Progenitor cell of endocrine pancreas (in vitro differentiated cells): ENCODE measurements at regions not wholly inside any gene's neighbourhood (a gene's known extent, or its start where the extent isn't known, plus 50 kb on each side); places are given as distances from the start of the nearest gene placed in this dataset.

Experiments
- DNase-seq: peaks from one replicate; pipeline ENCODE4 v3.0.0; 2021; ENCODE audit warnings: low spot score; ENCODE audit not compliant: unreplicated experiment
- H3K27ac Mint-ChIP-seq: 2 replicates; pipeline ENCODE4 v1.8.0; 2021; ENCODE audit warnings: mild to moderate bottlenecking, moderate library complexity, mixed read lengths
- H3K27me3 Mint-ChIP-seq: 2 replicates; pipeline ENCODE4 v1.8.0; 2021; ENCODE audit warnings: mixed read lengths
- H3K36me3 Mint-ChIP-seq: 2 replicates; pipeline ENCODE4 v1.8.0; 2022; ENCODE audit warnings: mixed read lengths; ENCODE audit not compliant: insufficient read depth
- H3K4me1 Mint-ChIP-seq: 2 replicates; pipeline ENCODE4 v1.8.0; 2021; ENCODE audit warnings: low read depth, mixed read lengths
- H3K4me3 Mint-ChIP-seq: 2 replicates; pipeline ENCODE4 v1.8.0; 2021; ENCODE audit warnings: low read depth, mild to moderate bottlenecking, moderate library complexity, mixed read lengths
- H3K9me3 Mint-ChIP-seq: 2 replicates; pipeline ENCODE4 v1.8.0; 2021; ENCODE audit warnings: low read depth, mixed read lengths
- TF ChIP-seq, protein P1 (sequence below): fragments of 200-600 bp; sonication (generic); IDR thresholded peaks from one replicate; pipeline ENCODE4 v1.5.0; 2021; ENCODE audit warnings: antibody characterized with exemption, mild to moderate bottlenecking; ENCODE audit not compliant: unreplicated experiment

DNA sequence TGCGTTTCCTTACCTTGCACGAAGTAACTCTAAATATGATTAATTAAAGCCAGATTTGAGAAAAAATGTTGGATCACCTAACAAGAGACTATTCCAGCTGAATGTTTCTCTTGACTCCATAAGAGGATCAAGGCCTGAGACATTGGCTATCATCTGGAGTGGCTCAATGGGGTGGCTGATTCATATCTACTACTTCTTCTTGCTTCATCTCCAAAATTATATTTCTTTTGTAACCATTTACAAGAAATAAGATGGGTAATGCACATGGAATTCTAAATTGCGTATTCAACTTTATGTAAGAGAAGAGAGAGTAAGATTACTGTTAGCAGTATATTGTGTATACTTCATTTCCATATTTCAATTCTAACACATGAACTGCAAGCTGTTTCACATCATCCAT, 819.0 kb upstream of the EYS start:
- Mint-ChIP-seq H3K4me1 (no peaks in the 10 kb centered on the region), H3K27ac (no peak overlapping the region), H3K36me3 (no peaks in the 10 kb centered on the region), H3K4me3 (no peak overlapping the region), H3K27me3 (no peaks in the 10 kb centered on the region), H3K9me3 (peaks cover 7% of the 10 kb centered on the region)
- TF ChIP-seq, protein P1, sequence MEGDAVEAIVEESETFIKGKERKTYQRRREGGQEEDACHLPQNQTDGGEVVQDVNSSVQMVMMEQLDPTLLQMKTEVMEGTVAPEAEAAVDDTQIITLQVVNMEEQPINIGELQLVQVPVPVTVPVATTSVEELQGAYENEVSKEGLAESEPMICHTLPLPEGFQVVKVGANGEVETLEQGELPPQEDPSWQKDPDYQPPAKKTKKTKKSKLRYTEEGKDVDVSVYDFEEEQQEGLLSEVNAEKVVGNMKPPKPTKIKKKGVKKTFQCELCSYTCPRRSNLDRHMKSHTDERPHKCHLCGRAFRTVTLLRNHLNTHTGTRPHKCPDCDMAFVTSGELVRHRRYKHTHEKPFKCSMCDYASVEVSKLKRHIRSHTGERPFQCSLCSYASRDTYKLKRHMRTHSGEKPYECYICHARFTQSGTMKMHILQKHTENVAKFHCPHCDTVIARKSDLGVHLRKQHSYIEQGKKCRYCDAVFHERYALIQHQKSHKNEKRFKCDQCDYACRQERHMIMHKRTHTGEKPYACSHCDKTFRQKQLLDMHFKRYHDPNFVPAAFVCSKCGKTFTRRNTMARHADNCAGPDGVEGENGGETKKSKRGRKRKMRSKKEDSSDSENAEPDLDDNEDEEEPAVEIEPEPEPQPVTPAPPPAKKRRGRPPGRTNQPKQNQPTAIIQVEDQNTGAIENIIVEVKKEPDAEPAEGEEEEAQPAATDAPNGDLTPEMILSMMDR: no peak
- DNase-seq: no peak

DNA sequence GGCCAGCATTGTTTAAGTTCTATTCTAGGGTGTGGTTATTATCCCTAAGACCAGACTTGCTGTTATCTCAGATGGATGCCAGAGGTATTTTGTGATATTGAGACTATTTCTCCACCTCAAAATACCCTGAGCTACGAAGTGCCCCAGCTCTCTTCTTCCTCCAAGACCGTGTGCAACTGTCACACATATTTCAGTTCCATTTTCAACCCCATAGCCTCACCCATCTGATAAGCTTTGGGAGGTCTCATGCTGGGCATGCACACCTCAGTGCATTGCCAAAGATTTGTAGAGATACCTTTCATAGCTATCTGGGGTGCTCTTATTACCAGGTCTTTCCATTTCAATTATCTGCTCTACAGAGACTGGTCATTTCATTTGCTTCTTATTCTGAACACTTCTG, 815.8 kb upstream of the EYS start:
- Mint-ChIP-seq H3K27me3 (no peaks in the 10 kb centered on the region), H3K9me3 (peaks cover 7% of the 10 kb centered on the region), H3K27ac (no peak overlapping the region), H3K4me3 (no peak overlapping the region), H3K4me1 (peaks cover 3% of the 10 kb centered on the region), H3K36me3 (no peaks in the 10 kb centered on the region)
- TF ChIP-seq, protein P1: no peak
- DNase-seq: no peak

DNA sequence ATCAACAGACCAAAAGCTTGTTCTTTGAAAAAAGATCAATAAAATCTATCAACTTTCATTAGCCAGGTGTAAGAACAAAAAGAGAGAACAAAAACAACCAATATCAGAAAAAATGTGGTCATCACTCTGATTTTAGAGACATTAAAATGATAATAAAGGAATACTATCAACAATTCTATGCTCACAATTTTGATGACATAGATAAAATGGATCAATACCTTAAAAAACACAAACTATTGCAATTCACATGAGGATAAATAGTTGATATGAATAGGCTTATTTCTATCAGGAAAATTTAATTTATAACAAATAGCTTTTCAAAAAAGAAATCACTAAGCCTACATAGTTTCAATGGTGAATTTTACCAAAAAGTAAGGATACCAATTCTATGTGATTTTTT, 809.4 kb upstream of the EYS start:
- no peaks in the 10 kb centered on the region for H3K27me3 Mint-ChIP-seq
- H3K36me3 Mint-ChIP-seq: no peaks in the 10 kb centered on the region
- TF ChIP-seq, protein P1: no peak
- DNase-seq: no peak
- peaks cover 3% of the 10 kb centered on the region for H3K4me1 Mint-ChIP-seq
- H3K4me3 Mint-ChIP-seq: no peak overlapping the region
- H3K9me3 Mint-ChIP-seq: no peaks in the 10 kb centered on the region
- H3K27ac Mint-ChIP-seq: no peak overlapping the region

DNA sequence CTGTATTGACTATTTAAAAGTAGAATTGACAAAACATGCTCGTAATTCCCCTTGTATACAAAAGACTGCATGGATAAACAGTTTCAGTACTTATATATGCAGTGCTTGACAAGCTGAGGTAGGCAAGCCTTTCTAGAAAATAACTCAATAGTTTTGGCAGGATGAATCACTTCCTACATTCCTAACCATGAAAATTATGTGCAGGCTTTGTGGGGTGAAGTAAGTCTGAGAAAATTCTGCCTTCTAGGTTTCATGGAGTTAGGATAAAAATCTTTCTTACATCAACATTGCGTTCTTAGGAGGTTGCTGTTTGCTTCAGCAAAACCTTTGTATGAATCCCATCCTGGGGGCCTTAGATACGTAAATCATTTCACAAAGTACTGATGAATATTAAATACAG, 801.4 kb upstream of the EYS start:
- no peaks in the 10 kb centered on the region for H3K4me1 Mint-ChIP-seq
- DNase-seq: no peak
- TF ChIP-seq, protein P1: no peak
- H3K36me3 Mint-ChIP-seq: no peaks in the 10 kb centered on the region
- peaks cover 4% of the 10 kb centered on the region for H3K9me3 Mint-ChIP-seq
- no peak overlapping the region for H3K27ac Mint-ChIP-seq
- no peak overlapping the region for H3K4me3 Mint-ChIP-seq
- no peaks in the 10 kb centered on the region for H3K27me3 Mint-ChIP-seq

DNA sequence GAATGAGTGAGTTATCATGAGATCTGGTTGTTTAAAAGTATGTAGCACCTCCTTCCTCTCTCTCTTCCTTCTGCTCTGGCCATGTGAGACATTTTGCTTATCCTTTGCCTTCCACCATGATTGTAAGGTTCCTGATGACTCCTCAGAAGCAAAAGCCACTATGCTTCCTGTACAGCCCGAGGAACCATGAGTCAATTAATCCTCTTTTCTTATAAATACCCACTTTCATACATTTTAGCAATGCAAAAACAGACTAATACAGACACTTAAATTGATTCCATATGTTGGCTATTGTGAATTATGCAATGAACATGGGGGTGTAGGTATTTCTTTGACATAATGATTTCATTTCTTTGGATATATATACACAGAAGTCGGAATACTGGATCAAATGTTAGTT, 792.8 kb upstream of the EYS start:
- TF ChIP-seq, protein P1: no peak
- H3K27me3 Mint-ChIP-seq: no peaks in the 10 kb centered on the region
- H3K27ac Mint-ChIP-seq: no peak overlapping the region
- H3K9me3 Mint-ChIP-seq: peaks cover 10% of the 10 kb centered on the region
- H3K36me3 Mint-ChIP-seq: no peaks in the 10 kb centered on the region
- DNase-seq: no peak
- peaks cover 3% of the 10 kb centered on the region for H3K4me1 Mint-ChIP-seq
- no peak overlapping the region for H3K4me3 Mint-ChIP-seq
